Panc1 (cell line): ENCODE measurements at regions not wholly inside any gene's neighbourhood (a gene's known extent, or its start where the extent isn't known, plus 50 kb on each side); places are given as distances from the start of the nearest gene placed in this dataset.

Source experiments
- ATAC-seq: fragments of 200-7000 bp; cut with Tn5 transposase; 2 replicates; pipeline ENCODE4 v1.9.1; 2020; ENCODE audit warnings: mild to moderate bottlenecking, moderate library complexity
- BruUV-seq: library from RNA; stranded (reverse); fragments of 400-500 nt; replicated peaks from 2 replicates; lab custom pipeline; 2021; lab: Mats Ljungman, UMichigan
- CTCF ChIA-PET: fragments of 300-600 bp; sonication (Branson Sonifier 250); formaldehyde crosslinking; loops from one replicate; lab custom pipeline; 2022; ENCODE audit warnings: antibody characterized with exemption; lab: Charles Lee
- POLR2A ChIA-PET: fragments of 300-600 bp; sonication (Branson Sonifier 250); formaldehyde crosslinking; loops from one replicate; lab custom pipeline; 2022; ENCODE audit warnings: antibody characterized with exemption; lab: Charles Lee
- DNase-seq: peaks from one replicate; pipeline ENCODE4 v3.0.0-alpha.2; 2010; ENCODE audit warnings: low read depth, low spot score
- H3K27ac ChIP-seq: 2 replicates; pipeline ENCODE4 v1.5.1; 2011; ENCODE audit warnings: mild to moderate bottlenecking, low read length, inconsistent platforms
- H3K27me3 ChIP-seq: fragments of 200-500 bp; sonication (Bioruptor generic); 2 replicates; pipeline ENCODE4 v1.6.0; 2014; ENCODE audit warnings: low read length, inconsistent platforms; ENCODE audit not compliant: control insufficient read depth, insufficient read depth
- H3K36me3 ChIP-seq: fragments of 200-500 bp; sonication (Bioruptor generic); 2 replicates; pipeline ENCODE4 v1.5.1; 2014; ENCODE audit warnings: inconsistent platforms, mild to moderate bottlenecking, low read length, moderate library complexity; ENCODE audit not compliant: control insufficient read depth, insufficient read depth
- H3K4me1 ChIP-seq: 2 replicates; pipeline ENCODE4 v1.5.1; 2011; ENCODE audit warnings: inconsistent platforms, mild to moderate bottlenecking, low read length, moderate library complexity; ENCODE audit not compliant: control insufficient read depth, insufficient read depth
- H3K4me3 ChIP-seq, 2 experiments: 2 replicates each; pipeline ENCODE4 v1.5.1; 2011 to 2012; ENCODE audit warnings: low read depth in 2 of 2, low read length in 2 of 2, mild to moderate bottlenecking in 2 of 2, inconsistent platforms in 1 of 2, moderate library complexity in 1 of 2
- H3K9me3 ChIP-seq: fragments of 200-500 bp; sonication (Bioruptor generic); 2 replicates; pipeline ENCODE4 v1.5.1; 2014; ENCODE audit warnings: low read depth, mild to moderate bottlenecking, inconsistent platforms, low read length, moderate library complexity; ENCODE audit not compliant: control insufficient read depth, insufficient read depth
- CTCF ChIP-seq: fragments of 450-650 bp; IDR thresholded peaks from 2 replicates; pipeline ENCODE4 v1.5.1; 2017; ENCODE audit warnings: mild to moderate bottlenecking
- POLR2AphosphoS5 ChIP-seq: IDR thresholded peaks from 2 replicates; pipeline ENCODE4 v1.6.1; 2012; ENCODE audit warnings: mild to moderate bottlenecking, low read depth, low read length, moderate library complexity
- REST ChIP-seq, 2 experiments: IDR thresholded peaks; 2 replicates each; pipeline ENCODE4 v1.6.1; 2011 to 2012; ENCODE audit warnings: low read depth in 2 of 2, control low read depth in 1 of 2, low read length in 1 of 2, mild to moderate bottlenecking in 1 of 2, moderate library complexity in 1 of 2; ENCODE audit not compliant: insufficient read depth in 1 of 2
- SIN3A ChIP-seq: IDR thresholded peaks from 2 replicates; pipeline ENCODE4 v1.6.1; 2012; ENCODE audit warnings: low read depth, mild to moderate bottlenecking, low read length, moderate library complexity, borderline replicate concordance; ENCODE audit not compliant: insufficient read depth
- TCF7L2 ChIP-seq: IDR thresholded peaks from 2 replicates; pipeline ENCODE4 v1.6.1; 2011; ENCODE audit warnings: mild to moderate bottlenecking, low read depth, low read length, inconsistent platforms
- in situ Hi-C: cut with HindIII; loops from 2 replicates; pipeline ENCODE4 v1.10.0; 2016; ENCODE audit warnings: low sequenced_read_pairs, low pct_unique_long_range_greater_than_20kb
- intact Hi-C: fragments of 100-400 bp; cut with micrococcal nuclease; formaldehyde crosslinking; loops from one replicate; pipeline ENCODE4 v1.10.0; 2022; ENCODE audit not compliant: unreplicated experiment

DNA sequence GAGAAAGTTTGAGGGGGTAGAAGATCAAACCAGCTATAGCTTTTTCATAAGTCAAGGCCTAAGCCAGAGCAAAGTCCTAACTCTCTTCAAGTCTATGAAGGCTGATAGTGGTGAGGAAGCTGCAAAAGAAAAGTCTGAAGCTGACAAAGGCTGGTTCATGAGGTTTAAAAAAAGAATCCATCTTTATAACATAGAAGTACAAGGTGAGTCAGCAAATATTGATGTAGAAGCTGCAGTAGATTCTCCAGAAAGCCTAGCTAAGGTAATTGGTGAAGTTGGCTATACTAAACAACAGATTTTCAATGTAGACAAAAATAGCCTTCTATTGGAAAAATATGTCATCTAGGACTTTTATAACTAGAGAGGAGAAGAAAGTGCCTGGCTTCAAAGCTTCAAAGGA lies 141.4 kb upstream of the ZNF521 start:
- BruUV-seq, result no TSS peak
- H3K9me3 ChIP-seq, result no peaks in the 10 kb centered on the region
- intact Hi-C loops (loop anchor here (10.0 kb wide), 1 partner anchor 939 kb away; no protein-coding TSS in a partner anchor), in situ Hi-C loops (no loop called here)
- no peak for ATAC-seq
- no peaks in the 10 kb centered on the region for H3K4me1 ChIP-seq
- H3K27me3 ChIP-seq, result no peaks in the 10 kb centered on the region
- no peak overlapping the region for H3K4me3 ChIP-seq
- no peaks in the 10 kb centered on the region for H3K36me3 ChIP-seq
- TF ChIP-seq REST (IDR thresholded peaks at IDR 0.05; ENCODE audit: insufficient read depth in 1 of 2, low read depth in 2 of 2, low read length in 1 of 2) (no peak), CTCF (no peak), SIN3A (no peak), POLR2AphosphoS5 (no peak), TCF7L2 (no peak)
- POLR2A ChIA-PET, result no interaction called here
- CTCF ChIA-PET, result no interaction called here
- no peak overlapping the region for H3K27ac ChIP-seq
- no peak for DNase-seq

- no peak for TF ChIP-seq CTCF
- no peak for TF ChIP-seq SIN3A
- TF ChIP-seq POLR2AphosphoS5, result no peak
- TF ChIP-seq REST (IDR thresholded peaks at IDR 0.05; ENCODE audit: insufficient read depth in 1 of 2, low read depth in 2 of 2, low read length in 1 of 2), result no peak
- TF ChIP-seq TCF7L2, result no peak
- ChIA-PET CTCF (no interaction called here), POLR2A (no interaction called here)
- in situ Hi-C loops (no loop called here), intact Hi-C loops (loop anchor here (10.0 kb wide), 1 partner anchor 936 kb away; no protein-coding TSS in a partner anchor)
- Histone ChIP-seq H3K36me3 (no peaks in the 10 kb centered on the region), H3K27me3 (no peaks in the 10 kb centered on the region), H3K4me3 (no peak overlapping the region), H3K9me3 (no peaks in the 10 kb centered on the region), H3K27ac (no peak overlapping the region), H3K4me1 (no peaks in the 10 kb centered on the region)
- ATAC-seq, result no peak
- DNase-seq, result no peak
- BruUV-seq, result no TSS peak
These were observed 138.3 kb upstream of the ZNF521 start for GRCh38 chr18:25490316-25490715.
